ENCODE measurements at regions not wholly inside any gene's neighbourhood (a gene's known extent, or its start where the extent isn't known, plus 50 kb on each side); places are given as distances from the start of the nearest gene placed in this dataset.
A peak's percentile ranks its signal among the peaks of the same experiment; 100 is the strongest.

DNA sequence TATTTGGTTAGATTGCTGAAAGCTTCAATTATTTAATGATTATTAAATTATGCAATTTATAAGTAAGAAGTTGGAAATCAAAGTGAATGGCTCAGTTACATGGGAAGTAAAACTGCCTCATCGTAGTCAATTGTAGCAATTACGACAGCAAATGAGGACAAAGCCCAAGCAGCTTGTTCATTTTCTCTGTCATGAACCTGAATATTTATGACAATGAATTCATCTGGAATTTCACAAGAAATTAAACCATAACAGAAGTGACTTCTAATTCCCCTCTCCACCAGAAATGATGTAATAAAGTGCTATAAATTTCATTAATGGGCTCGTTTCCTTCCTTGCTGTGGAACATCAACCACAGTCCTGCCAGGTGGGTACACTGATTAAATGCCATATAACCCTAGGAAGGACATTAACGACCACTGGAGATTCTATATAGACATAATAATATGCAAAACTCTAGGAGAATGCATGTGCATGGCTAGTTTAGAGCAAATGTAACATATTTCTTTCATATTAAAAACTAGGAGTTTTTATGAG, 273.8 kb upstream of the DCBLD2 start:
- TF ChIP-seq, protein P1, sequence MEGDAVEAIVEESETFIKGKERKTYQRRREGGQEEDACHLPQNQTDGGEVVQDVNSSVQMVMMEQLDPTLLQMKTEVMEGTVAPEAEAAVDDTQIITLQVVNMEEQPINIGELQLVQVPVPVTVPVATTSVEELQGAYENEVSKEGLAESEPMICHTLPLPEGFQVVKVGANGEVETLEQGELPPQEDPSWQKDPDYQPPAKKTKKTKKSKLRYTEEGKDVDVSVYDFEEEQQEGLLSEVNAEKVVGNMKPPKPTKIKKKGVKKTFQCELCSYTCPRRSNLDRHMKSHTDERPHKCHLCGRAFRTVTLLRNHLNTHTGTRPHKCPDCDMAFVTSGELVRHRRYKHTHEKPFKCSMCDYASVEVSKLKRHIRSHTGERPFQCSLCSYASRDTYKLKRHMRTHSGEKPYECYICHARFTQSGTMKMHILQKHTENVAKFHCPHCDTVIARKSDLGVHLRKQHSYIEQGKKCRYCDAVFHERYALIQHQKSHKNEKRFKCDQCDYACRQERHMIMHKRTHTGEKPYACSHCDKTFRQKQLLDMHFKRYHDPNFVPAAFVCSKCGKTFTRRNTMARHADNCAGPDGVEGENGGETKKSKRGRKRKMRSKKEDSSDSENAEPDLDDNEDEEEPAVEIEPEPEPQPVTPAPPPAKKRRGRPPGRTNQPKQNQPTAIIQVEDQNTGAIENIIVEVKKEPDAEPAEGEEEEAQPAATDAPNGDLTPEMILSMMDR (IDR thresholded peaks at IDR 0.05) = no peak

DNA sequence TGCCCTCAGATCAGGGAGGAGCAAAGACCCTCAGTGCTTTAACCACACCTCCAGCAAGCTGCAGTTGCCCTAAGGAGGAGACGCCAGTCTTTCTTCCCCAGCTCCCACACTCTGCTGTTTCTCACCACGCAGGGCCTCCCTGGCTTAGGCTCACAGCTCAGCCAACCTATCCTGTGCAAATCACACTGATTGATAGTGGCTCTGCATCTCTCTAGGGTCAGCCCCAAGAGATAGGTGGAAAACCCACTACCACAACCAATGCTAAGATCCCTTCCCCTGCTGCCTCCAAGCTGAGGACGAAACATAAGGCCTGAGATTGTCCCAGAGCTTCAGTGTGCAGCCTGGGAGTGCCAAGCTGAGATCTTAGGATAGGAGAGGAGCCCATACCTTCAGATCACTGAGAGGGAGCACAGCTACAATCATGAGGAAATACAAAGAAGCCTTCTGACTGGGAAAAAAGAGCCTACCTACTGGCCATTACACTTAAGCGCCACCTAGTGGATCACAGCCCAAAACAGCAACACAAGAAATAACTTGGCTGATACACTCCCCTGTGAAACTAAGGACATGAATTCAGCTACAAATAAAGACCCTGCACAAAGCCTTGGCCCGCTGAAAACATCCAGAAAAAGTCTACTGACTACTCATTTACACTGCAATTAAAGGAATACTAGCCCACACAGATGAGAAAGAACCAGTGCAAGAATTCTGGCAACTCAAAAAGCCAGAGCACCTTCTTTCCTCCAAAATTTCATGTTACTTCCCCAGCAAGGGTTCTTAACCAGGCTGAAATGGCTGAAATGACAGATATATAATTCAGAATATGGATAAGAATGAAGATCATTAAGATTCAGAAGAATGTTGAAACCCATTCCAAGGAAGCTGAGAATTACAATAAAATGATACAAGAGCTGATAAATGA, 271.5 kb upstream of the DCBLD2 start:
- intact Hi-C loops (cut with DNase I) = no loop called here
- Histone ChIP-seq H3K36me3 (no peaks in the 10 kb centered on the region), H3K4me3 (no peak overlapping the region), H3K9me3 (no peaks in the 10 kb centered on the region), H3K4me1 (no peaks in the 10 kb centered on the region), H3K27me3 (ENCODE audit: low read depth) (no peaks in the 10 kb centered on the region), H3K27ac (no peak overlapping the region)
- ATAC-seq (peak; percentile 62 to 67), DNase-seq (no peak)
- TF ChIP-seq, protein P1 (IDR thresholded peaks at IDR 0.05) = peak; percentile 63

More for the DNA sequence above, 273.8 kb upstream of the DCBLD2 start:
- DNase-seq (no peak), ATAC-seq (no peak)
- no peaks in the 10 kb centered on the region for H3K36me3 ChIP-seq
- intact Hi-C loops (cut with DNase I) = no loop called here
- no peaks in the 10 kb centered on the region for H3K9me3 ChIP-seq
- H3K27me3 ChIP-seq (ENCODE audit: low read depth) = no peaks in the 10 kb centered on the region
- no peak overlapping the region for H3K27ac ChIP-seq
- H3K4me3 ChIP-seq = no peak overlapping the region
- H3K4me1 ChIP-seq = no peaks in the 10 kb centered on the region

DNA sequence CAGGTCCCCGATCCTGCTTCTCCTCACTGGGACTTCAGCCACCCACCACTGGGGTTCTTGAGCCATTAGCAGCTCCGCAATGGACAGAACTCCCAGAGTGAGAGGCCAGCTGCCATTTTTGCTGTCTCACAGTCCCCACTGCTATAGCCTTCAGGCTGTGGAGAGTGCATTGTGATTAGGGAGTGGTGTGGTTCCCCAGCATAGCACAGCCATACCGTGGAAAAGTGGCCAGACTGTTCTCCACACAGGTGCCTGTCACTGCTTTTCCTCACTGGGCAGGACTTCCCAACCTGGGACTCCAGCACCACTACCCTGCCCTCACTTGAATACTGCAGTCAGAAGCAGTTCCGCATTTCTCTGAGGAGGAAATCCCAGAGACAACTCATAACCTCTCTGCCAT, 270.3 kb upstream of the DCBLD2 start:
- intact Hi-C loops (cut with DNase I) = no loop called here
- Histone ChIP-seq H3K4me1 (no peaks in the 10 kb centered on the region), H3K36me3 (no peaks in the 10 kb centered on the region), H3K4me3 (no peak overlapping the region), H3K9me3 (no peaks in the 10 kb centered on the region), H3K27ac (no peak overlapping the region), H3K27me3 (ENCODE audit: low read depth) (no peaks in the 10 kb centered on the region)
- TF ChIP-seq, protein P1 (IDR thresholded peaks at IDR 0.05) = no peak
- no peak for DNase-seq
- peak in 1 of 2 donors; percentile 15 for ATAC-seq

DNA sequence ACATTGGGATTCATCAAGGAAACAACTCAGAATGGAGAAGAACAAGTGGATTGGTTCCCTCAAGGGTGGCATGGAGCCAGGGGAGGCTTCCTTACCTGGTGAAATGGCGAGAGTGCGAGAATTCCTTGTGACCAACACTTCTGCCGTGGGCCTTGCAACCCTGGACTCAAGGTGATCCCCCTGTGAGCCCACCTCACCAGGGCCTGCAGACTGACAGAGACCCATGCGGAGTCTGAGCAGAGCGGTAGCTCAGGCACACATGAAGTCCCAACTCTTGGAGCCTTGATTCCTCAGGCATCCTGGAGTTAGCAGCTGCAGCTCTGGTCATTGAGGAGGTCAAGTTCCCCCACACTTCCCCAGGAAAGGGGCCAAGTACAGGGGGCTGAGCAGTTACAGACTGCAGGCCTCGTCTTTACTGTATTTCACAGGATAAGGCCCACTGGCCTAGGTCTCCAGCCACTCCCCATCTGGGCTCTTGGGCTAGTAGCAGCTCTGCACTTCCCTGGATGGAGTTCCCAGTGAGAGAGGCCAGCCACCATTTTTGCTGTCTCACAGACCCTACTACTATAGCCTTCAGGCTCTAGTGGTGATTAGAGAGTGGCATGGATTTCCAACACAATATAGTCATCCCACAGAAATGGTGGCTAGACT, 269.5 kb upstream of the DCBLD2 start:
- intact Hi-C loops (cut with DNase I) = no loop called here

GRCh38 chr3:99167071-99167470, 265.6 kb upstream of the DCBLD2 start:
- Histone ChIP-seq H3K27me3 (ENCODE audit: low read depth) (no peaks in the 10 kb centered on the region), H3K4me1 (no peaks in the 10 kb centered on the region), H3K4me3 (no peak overlapping the region), H3K27ac (no peak overlapping the region), H3K9me3 (no peaks in the 10 kb centered on the region), H3K36me3 (no peaks in the 10 kb centered on the region)
- DNase-seq (no peak), ATAC-seq (no peak)
- intact Hi-C loops (cut with DNase I) = no loop called here
- TF ChIP-seq, protein P1 (IDR thresholded peaks at IDR 0.05) = no peak

More for the DNA sequence above, 269.5 kb upstream of the DCBLD2 start:
- ATAC-seq (peak; percentile 9 to 17), DNase-seq (no peak)
- Histone ChIP-seq H3K9me3 (no peaks in the 10 kb centered on the region), H3K4me1 (no peaks in the 10 kb centered on the region), H3K36me3 (no peaks in the 10 kb centered on the region), H3K27me3 (ENCODE audit: low read depth) (no peaks in the 10 kb centered on the region), H3K27ac (no peak overlapping the region), H3K4me3 (no peak overlapping the region)
- TF ChIP-seq, protein P1 (IDR thresholded peaks at IDR 0.05) = no peak
